ENCODE measurements at regions not wholly inside any gene's neighbourhood (a gene's known extent, or its start where the extent isn't known, plus 50 kb on each side); places are given as distances from the start of the nearest gene placed in this dataset.
"Not testable (repeated sequence)": the region's sequence is repeated elsewhere in the genome, so short reads cannot be mapped to it uniquely, and the experiment has no call there.

- H3K36me3 ChIP-seq (ENCODE audit: low read depth, missing control alignments); H3K27me3 ChIP-seq; DNase-seq; H3K27ac ChIP-seq; intact Hi-C loops (cut with DNase I; ENCODE audit: low total_unique reads); H3K4me1 ChIP-seq; H3K4me3 ChIP-seq; H3K9me3 ChIP-seq: not testable (repeated sequence)
- WGBS, 2 donors = no CpG with 5 or more reads among the region's 1 CpG
Measured at GRCh38 chr1:98811-99210, 352.7 kb downstream of the OR4F29 start.

- H3K4me1 ChIP-seq; DNase-seq; H3K9me3 ChIP-seq; H3K27ac ChIP-seq; H3K27me3 ChIP-seq; H3K4me3 ChIP-seq; H3K36me3 ChIP-seq (ENCODE audit: low read depth, missing control alignments); intact Hi-C loops (cut with DNase I; ENCODE audit: low total_unique reads): not testable (repeated sequence)
- WGBS, 2 donors = no CpG with 5 or more reads among the region's 4 CpGs
Measured at GRCh38 chr1:91279-91678, 360.2 kb downstream of the OR4F29 start.

GRCh38 chr1:88110-88509, 363.4 kb downstream of the OR4F29 start:
- H3K9me3 ChIP-seq; H3K27ac ChIP-seq; intact Hi-C loops (cut with DNase I; ENCODE audit: low total_unique reads); DNase-seq; H3K36me3 ChIP-seq (ENCODE audit: low read depth, missing control alignments); H3K4me3 ChIP-seq; H3K4me1 ChIP-seq; H3K27me3 ChIP-seq: not testable (repeated sequence)
- WGBS, 2 donors = 83% methylated on average over 2 of the region's 9 CpGs; no CpG with 5 or more reads in 1 of the 2 donors

- intact Hi-C loops (cut with DNase I; ENCODE audit: low total_unique reads); H3K36me3 ChIP-seq (ENCODE audit: low read depth, missing control alignments): not testable (repeated sequence)
Measured at GRCh38 chr1:79152-79551, 372.3 kb downstream of the OR4F29 start.

GRCh38 chr1:65119-65518, 386.4 kb downstream of the OR4F29 start, which contains the start of gene OR4F5:
OR4F5 (plus strand) TSS chr1:65419.
- no CpG with 5 or more reads among the region's 2 CpGs for WGBS, 2 donors
- H3K36me3 ChIP-seq (ENCODE audit: low read depth, missing control alignments); H3K27ac ChIP-seq; H3K9me3 ChIP-seq; H3K4me3 ChIP-seq; H3K27me3 ChIP-seq; intact Hi-C loops (cut with DNase I; ENCODE audit: low total_unique reads); H3K4me1 ChIP-seq; DNase-seq: not testable (repeated sequence)

More at GRCh38 chr1:79152-79551, 372.3 kb downstream of the OR4F29 start:
- not testable (repeated sequence) for H3K4me3 ChIP-seq, H3K27me3 ChIP-seq, H3K4me1 ChIP-seq, H3K9me3 ChIP-seq, DNase-seq, H3K27ac ChIP-seq
- 83% methylated on average over 1 of the region's 3 CpGs; no CpG with 5 or more reads in 1 of the 2 donors for WGBS, 2 donors

- intact Hi-C loops (cut with DNase I; ENCODE audit: low total_unique reads); H3K4me3 ChIP-seq; H3K36me3 ChIP-seq (ENCODE audit: low read depth, missing control alignments); DNase-seq; H3K27me3 ChIP-seq; H3K9me3 ChIP-seq; H3K4me1 ChIP-seq; H3K27ac ChIP-seq: not testable (repeated sequence)
- WGBS, 2 donors = 77 to 90% methylated on average over 2 to 3 of the region's 3 CpGs
Measured at GRCh38 chr1:56014-56531, 395.4 kb downstream of the OR4F29 start.

GRCh38 chr1:53182-53581, 398.3 kb downstream of the OR4F29 start:
- H3K36me3 ChIP-seq (ENCODE audit: low read depth, missing control alignments); H3K4me3 ChIP-seq; H3K9me3 ChIP-seq; H3K27me3 ChIP-seq; DNase-seq; H3K4me1 ChIP-seq; H3K27ac ChIP-seq; intact Hi-C loops (cut with DNase I; ENCODE audit: low total_unique reads): not testable (repeated sequence)
- 60% methylated on average over 1 of the region's 1 CpG; no CpG with 5 or more reads in 1 of the 2 donors for WGBS, 2 donors

- WGBS, 2 donors = no CpG with 5 or more reads among the region's 2 CpGs
- intact Hi-C loops (cut with DNase I; ENCODE audit: low total_unique reads) = not testable (repeated sequence)
Measured at GRCh38 chr1:41965-42466, 409.5 kb downstream of the OR4F29 start.

GRCh38 chr1:41197-41596, 410.3 kb downstream of the OR4F29 start:
- intact Hi-C loops (cut with DNase I; ENCODE audit: low total_unique reads); H3K4me3 ChIP-seq; H3K9me3 ChIP-seq; H3K27ac ChIP-seq; H3K4me1 ChIP-seq; H3K27me3 ChIP-seq; DNase-seq; H3K36me3 ChIP-seq (ENCODE audit: low read depth, missing control alignments): not testable (repeated sequence)

More at GRCh38 chr1:41965-42466, 409.5 kb downstream of the OR4F29 start:
- not testable (repeated sequence) for H3K4me1 ChIP-seq; H3K27me3 ChIP-seq; H3K4me3 ChIP-seq; DNase-seq; H3K36me3 ChIP-seq (ENCODE audit: low read depth, missing control alignments); H3K9me3 ChIP-seq; H3K27ac ChIP-seq

- H3K27ac ChIP-seq; H3K36me3 ChIP-seq (ENCODE audit: low read depth, missing control alignments); H3K27me3 ChIP-seq; intact Hi-C loops (cut with DNase I; ENCODE audit: low total_unique reads); DNase-seq; H3K4me1 ChIP-seq; H3K4me3 ChIP-seq; H3K9me3 ChIP-seq: not testable (repeated sequence)
- WGBS, 2 donors = no CpG with 5 or more reads among the region's 52 CpGs
Measured at GRCh38 chr1:29183-29582, 422.3 kb downstream of the OR4F29 start.

- H3K9me3 ChIP-seq; H3K36me3 ChIP-seq (ENCODE audit: low read depth, missing control alignments); H3K4me3 ChIP-seq; H3K4me1 ChIP-seq; intact Hi-C loops (cut with DNase I; ENCODE audit: low total_unique reads); H3K27me3 ChIP-seq; H3K27ac ChIP-seq: not testable (repeated sequence)
- DNase-seq = peak; percentile 11
- 94% methylated on average over 10 of the region's 12 CpGs; no CpG with 5 or more reads in 1 of the 2 donors for WGBS, 2 donors
Measured at GRCh38 chr1:17298-17697, 434.2 kb downstream of the OR4F29 start.

GRCh38 chr1:16025-16424, 435.5 kb downstream of the OR4F29 start:
- peak; percentile 16 for DNase-seq
- H3K36me3 ChIP-seq (ENCODE audit: low read depth, missing control alignments); H3K4me1 ChIP-seq; H3K4me3 ChIP-seq; H3K27ac ChIP-seq; intact Hi-C loops (cut with DNase I; ENCODE audit: low total_unique reads); H3K9me3 ChIP-seq; H3K27me3 ChIP-seq: not testable (repeated sequence)
- WGBS, 2 donors = no CpG with 5 or more reads among the region's 6 CpGs
